NCI-H2196 (cell line): ENCODE measurements at regions not wholly inside any gene's neighbourhood (a gene's known extent, or its start where the extent isn't known, plus 50 kb on each side); places are given as distances from the start of the nearest gene placed in this dataset.
A peak's percentile ranks its signal among the peaks of the same experiment; 100 is the strongest.

Experiments
- DNase-seq: peaks from one replicate; lab custom pipeline; 2025; ENCODE audit not compliant: unreplicated experiment; lab: John Stamatoyannopoulos, UW

GRCh38 chr14:56918849-56919574 is 108.7 kb upstream of the OTX2 start:
- DNase-seq, result no peak

GRCh38 chr14:56905282-56905681 is 95.0 kb upstream of the OTX2 start:
- no peak for DNase-seq

GRCh38 chr14:56903304-56903969 is 93.2 kb upstream of the OTX2 start:
- no peak for DNase-seq

- no peak for DNase-seq
Measured at GRCh38 chr14:56902385-56902784, 92.1 kb upstream of the OTX2 start.

- DNase-seq, result no peak
Measured at GRCh38 chr14:56900726-56901125, 90.4 kb upstream of the OTX2 start.

GRCh38 chr14:56899829-56900228 is 89.5 kb upstream of the OTX2 start:
- no peak for DNase-seq

- no peak for DNase-seq
Measured at GRCh38 chr14:56896922-56897321, 86.6 kb upstream of the OTX2 start.

- no peak for DNase-seq
Measured at GRCh38 chr14:56896231-56896630, 86.0 kb upstream of the OTX2 start.

- DNase-seq, result no peak
Measured at GRCh38 chr14:56895154-56895553, 84.9 kb upstream of the OTX2 start.

- DNase-seq, result no peak
Measured at GRCh38 chr14:56894591-56894991, 84.3 kb upstream of the OTX2 start.

- no peak for DNase-seq
Measured at GRCh38 chr14:56892959-56893358, 82.7 kb upstream of the OTX2 start.

GRCh38 chr14:56891226-56891625 is 80.9 kb upstream of the OTX2 start:
- no peak for DNase-seq

GRCh38 chr14:56889705-56890104 is 79.4 kb upstream of the OTX2 start:
- DNase-seq, result no peak

- no peak for DNase-seq
Measured at GRCh38 chr14:56888274-56888673, 78.0 kb upstream of the OTX2 start.

- DNase-seq, result no peak
Measured at GRCh38 chr14:56887216-56887615, 76.9 kb upstream of the OTX2 start.

GRCh38 chr14:56886471-56887062 is 76.3 kb upstream of the OTX2 start:
- DNase-seq, result no peak

GRCh38 chr14:56885825-56886224 is 75.5 kb upstream of the OTX2 start:
- no peak for DNase-seq

- DNase-seq, result no peak
Measured at GRCh38 chr14:56884617-56885016, 74.3 kb upstream of the OTX2 start.

GRCh38 chr14:56881181-56881580 is 70.9 kb upstream of the OTX2 start:
- no peak for DNase-seq

GRCh38 chr14:56878766-56879165 is 68.5 kb upstream of the OTX2 start:
- no peak for DNase-seq

GRCh38 chr14:56875104-56875675 is 64.9 kb upstream of the OTX2 start:
- DNase-seq, result no peak

- peak; percentile 9 for DNase-seq
Measured at GRCh38 chr14:56874375-56874774, 64.1 kb upstream of the OTX2 start.
